ENCODE measurements at regions not wholly inside any gene's neighbourhood (a gene's known extent, or its start where the extent isn't known, plus 50 kb on each side); places are given as distances from the start of the nearest gene placed in this dataset.
A peak's percentile ranks its signal among the peaks of the same experiment; 100 is the strongest.

DNA sequence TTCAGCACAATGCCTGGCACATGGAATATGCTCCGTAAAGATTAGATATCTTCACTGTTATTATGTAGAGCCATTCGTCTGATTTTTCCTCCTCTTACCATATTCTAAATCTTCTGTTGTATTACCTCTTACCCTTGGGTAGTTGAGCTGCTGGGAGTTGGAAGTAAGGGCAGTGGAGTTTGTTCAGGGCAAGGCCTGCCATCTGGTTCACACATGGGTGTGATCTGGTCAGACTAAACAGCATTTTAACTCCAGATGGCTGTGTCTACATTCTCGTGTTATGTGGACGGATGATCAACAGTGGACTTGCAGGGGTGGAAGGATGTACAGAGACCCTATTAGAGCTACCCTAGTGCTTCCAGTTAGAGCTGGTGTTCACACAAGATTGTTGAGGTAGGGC lies 164.9 kb downstream of the ZIC5 start:
- H3K36me3 Mint-ChIP-seq (ENCODE audit: low read depth) = no peaks in the 10 kb centered on the region
- H3K4me1 Mint-ChIP-seq = peaks cover 44% of the 10 kb centered on the region
- H3K9me3 Mint-ChIP-seq = no peaks in the 10 kb centered on the region
- TF ChIP-seq, protein P1, sequence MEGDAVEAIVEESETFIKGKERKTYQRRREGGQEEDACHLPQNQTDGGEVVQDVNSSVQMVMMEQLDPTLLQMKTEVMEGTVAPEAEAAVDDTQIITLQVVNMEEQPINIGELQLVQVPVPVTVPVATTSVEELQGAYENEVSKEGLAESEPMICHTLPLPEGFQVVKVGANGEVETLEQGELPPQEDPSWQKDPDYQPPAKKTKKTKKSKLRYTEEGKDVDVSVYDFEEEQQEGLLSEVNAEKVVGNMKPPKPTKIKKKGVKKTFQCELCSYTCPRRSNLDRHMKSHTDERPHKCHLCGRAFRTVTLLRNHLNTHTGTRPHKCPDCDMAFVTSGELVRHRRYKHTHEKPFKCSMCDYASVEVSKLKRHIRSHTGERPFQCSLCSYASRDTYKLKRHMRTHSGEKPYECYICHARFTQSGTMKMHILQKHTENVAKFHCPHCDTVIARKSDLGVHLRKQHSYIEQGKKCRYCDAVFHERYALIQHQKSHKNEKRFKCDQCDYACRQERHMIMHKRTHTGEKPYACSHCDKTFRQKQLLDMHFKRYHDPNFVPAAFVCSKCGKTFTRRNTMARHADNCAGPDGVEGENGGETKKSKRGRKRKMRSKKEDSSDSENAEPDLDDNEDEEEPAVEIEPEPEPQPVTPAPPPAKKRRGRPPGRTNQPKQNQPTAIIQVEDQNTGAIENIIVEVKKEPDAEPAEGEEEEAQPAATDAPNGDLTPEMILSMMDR (IDR thresholded peaks at IDR 0.05) = no peak
- no peak overlapping the region for H3K27ac Mint-ChIP-seq
- no peak for DNase-seq
- H3K27me3 Mint-ChIP-seq (ENCODE audit: low read depth, poor library complexity) = peaks cover 5% of the 10 kb centered on the region
- no peak overlapping the region for H3K4me3 Mint-ChIP-seq

DNA sequence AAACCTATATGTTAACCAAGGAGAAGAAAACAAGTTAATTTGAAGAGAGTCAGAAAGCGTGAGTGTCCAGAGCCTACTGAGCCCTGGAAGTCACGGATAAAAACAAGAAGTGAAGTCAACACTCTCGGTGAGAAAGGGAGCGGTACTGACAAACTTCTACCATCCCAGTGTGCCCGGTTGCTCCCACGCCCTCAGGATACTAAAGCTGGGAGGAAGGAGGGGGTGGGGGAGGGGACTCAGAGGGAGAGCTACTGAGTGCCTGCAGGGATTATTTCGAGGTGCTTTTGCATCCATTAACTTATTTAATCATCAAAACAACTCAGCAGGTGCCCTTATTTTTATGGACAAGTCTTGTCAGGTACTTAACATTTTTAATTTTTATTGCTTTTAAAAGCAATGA lies 166.2 kb downstream of the ZIC5 start:
- no peak overlapping the region for H3K27ac Mint-ChIP-seq
- no peaks in the 10 kb centered on the region for H3K36me3 Mint-ChIP-seq (ENCODE audit: low read depth)
- peak; percentile 45 for DNase-seq
- peaks cover 44% of the 10 kb centered on the region for H3K4me1 Mint-ChIP-seq
- no peaks in the 10 kb centered on the region for H3K9me3 Mint-ChIP-seq
- H3K4me3 Mint-ChIP-seq = no peak overlapping the region
- no peaks in the 10 kb centered on the region for H3K27me3 Mint-ChIP-seq (ENCODE audit: low read depth, poor library complexity)
- TF ChIP-seq, protein P1 (IDR thresholded peaks at IDR 0.05) = no peak

DNA sequence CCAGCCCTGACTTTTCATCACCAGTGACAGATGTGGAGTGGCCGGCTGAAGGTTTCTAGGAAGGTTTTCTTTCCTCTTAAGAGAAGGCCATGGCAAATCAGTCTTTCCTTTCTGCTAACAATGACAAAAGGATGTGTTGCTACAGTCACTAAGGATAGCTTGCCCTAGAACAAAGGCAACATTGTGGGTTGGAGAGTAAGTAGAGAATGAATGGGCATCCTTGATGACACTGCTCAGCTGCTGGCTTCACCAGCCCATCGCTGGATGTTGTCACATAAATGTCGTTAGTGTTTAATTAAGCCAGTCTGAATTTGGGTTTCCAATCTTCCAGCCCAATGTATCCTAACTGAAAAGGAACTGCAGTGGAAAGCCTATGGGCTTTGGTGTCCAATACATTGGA lies 168.4 kb downstream of the ZIC5 start:
- TF ChIP-seq, protein P1 (IDR thresholded peaks at IDR 0.05) = no peak
- peaks cover 2% of the 10 kb centered on the region for H3K27me3 Mint-ChIP-seq (ENCODE audit: low read depth, poor library complexity)
- H3K9me3 Mint-ChIP-seq = no peaks in the 10 kb centered on the region
- H3K4me3 Mint-ChIP-seq = no peak overlapping the region
- DNase-seq = no peak
- no peak overlapping the region for H3K27ac Mint-ChIP-seq
- H3K4me1 Mint-ChIP-seq = peaks cover 51% of the 10 kb centered on the region
- H3K36me3 Mint-ChIP-seq (ENCODE audit: low read depth) = no peaks in the 10 kb centered on the region

DNA sequence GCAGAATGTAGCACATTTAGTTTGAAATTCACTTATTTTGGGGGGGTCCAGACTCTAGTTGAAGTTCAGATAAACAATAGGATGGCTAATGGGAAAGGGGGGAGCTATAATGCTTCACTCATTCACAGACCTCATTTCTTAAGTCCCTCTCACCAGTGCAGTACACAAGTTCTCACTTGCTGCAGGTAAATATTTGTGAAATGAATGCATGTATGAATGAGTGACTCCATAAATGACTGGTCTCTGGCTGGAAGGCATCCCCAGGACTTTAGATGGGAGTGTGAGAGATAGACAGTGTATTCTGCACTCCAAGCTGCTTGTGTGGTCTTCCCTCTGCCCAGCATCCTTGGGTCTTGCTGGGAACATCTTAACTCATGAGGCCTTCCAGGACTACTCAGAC lies 169.2 kb downstream of the ZIC5 start:
- Mint-ChIP-seq H3K4me3 (no peak overlapping the region), H3K27ac (no peak overlapping the region), H3K27me3 (ENCODE audit: low read depth, poor library complexity) (peaks cover 2% of the 10 kb centered on the region), H3K36me3 (ENCODE audit: low read depth) (no peaks in the 10 kb centered on the region), H3K4me1 (peaks cover 53% of the 10 kb centered on the region), H3K9me3 (no peaks in the 10 kb centered on the region)
- DNase-seq = no peak
- TF ChIP-seq, protein P1 (IDR thresholded peaks at IDR 0.05) = no peak

DNA sequence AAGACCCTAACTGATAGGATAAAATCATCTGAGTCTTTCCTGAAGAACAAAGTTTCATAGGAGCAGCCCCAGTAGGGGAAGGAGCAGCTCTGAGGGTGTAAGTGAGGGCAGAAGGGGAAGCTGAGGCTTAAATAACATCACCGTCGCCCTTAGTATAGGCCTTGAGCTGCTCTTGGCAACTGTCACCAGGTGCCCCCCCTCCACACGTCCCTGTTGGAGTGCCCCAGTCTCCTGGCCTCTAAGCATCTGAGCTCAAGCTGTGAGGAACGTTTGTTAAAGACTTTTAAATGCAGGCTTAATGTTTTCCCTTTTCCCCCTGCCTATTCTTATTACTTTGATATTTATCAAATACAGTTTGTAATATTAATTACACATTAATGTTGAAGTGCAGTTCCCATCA lies 170.6 kb downstream of the ZIC5 start:
- Mint-ChIP-seq H3K9me3 (no peaks in the 10 kb centered on the region), H3K27ac (no peak overlapping the region), H3K36me3 (ENCODE audit: low read depth) (no peaks in the 10 kb centered on the region), H3K27me3 (ENCODE audit: low read depth, poor library complexity) (peaks cover 2% of the 10 kb centered on the region), H3K4me1 (peaks cover 43% of the 10 kb centered on the region), H3K4me3 (no peak overlapping the region)
- TF ChIP-seq, protein P1 (IDR thresholded peaks at IDR 0.05) = no peak
- no peak for DNase-seq

DNA sequence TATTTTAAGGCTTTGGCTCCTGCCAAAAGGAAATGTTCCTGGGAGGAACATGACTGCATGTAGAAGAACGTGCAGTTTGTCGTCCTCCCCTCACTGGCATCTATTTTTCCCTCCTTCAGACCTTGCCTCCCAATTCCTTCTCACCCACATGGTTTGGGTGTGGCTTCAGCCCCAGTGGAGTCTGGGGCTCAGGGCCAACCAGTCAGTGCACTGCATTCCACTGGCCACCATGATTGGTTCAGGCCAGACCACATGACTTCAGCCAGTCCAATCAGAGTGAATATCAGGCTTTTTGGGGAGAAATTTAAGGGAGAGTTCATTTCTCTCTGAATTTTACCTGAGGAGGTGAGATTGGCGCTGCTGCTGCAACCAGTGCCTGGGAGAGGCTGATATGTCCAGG lies 171.6 kb downstream of the ZIC5 start:
- TF ChIP-seq, protein P1 (IDR thresholded peaks at IDR 0.05) = no peak
- Mint-ChIP-seq H3K27me3 (ENCODE audit: low read depth, poor library complexity) (peaks cover 2% of the 10 kb centered on the region), H3K4me3 (no peak overlapping the region), H3K9me3 (no peaks in the 10 kb centered on the region), H3K4me1 (peaks cover 34% of the 10 kb centered on the region), H3K36me3 (ENCODE audit: low read depth) (no peaks in the 10 kb centered on the region), H3K27ac (no peak overlapping the region)
- no peak for DNase-seq
